Activated CD4-positive, CD25-positive, alpha-beta regulatory T cell (primary cell): ENCODE measurements at regions not wholly inside any gene's neighbourhood (a gene's known extent, or its start where the extent isn't known, plus 50 kb on each side); places are given as distances from the start of the nearest gene placed in this dataset.
"Not testable (repeated sequence)": the region's sequence is repeated elsewhere in the genome, so short reads cannot be mapped to it uniquely, and the experiment has no call there.

Source experiments
- DNase-seq, 4 experiments: peaks; one replicate each; lab custom pipeline; 2025; lab: John Stamatoyannopoulos, UW

DNA sequence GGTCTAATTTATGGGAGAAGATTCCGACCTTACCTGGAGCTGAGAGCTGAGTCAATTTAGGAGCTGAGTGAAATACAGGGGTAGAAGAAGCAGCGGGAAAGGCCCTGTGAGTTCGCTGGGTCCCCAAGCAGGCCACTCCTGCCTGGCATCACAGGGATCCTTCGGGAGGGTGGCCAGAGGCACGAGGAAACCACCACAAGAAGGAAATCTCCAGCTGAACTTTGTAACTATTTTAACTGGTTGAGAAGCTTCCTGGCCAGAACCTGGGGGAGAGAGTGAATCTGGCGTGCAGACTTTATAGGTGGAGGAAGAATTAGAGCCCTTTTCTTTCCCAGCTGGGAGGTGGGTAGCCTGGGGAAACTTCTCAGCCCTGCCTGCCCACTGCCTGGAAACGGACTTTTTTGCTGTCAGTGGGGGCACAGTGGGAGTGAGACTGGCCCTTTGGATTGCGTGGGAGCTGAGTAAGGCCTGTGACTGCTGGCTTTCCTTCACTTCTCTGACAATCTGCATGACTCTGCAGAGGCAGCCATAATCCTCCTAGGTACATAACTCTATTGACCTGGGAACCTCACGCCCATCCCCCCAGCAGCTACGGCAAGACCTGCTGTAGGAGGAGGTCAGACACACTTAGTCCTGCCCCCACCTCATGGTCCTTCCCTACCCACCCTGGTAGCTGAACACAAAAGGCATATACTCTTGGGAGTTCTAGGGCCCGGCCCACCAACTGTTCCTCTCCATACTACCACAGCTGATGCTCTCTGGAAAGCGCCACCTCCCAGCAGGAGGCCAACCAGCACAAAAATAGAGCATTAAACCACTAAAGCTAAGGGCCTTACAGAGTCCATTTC, 340.7 kb downstream of the CNTN3 start:
- DNase-seq: no peak

DNA sequence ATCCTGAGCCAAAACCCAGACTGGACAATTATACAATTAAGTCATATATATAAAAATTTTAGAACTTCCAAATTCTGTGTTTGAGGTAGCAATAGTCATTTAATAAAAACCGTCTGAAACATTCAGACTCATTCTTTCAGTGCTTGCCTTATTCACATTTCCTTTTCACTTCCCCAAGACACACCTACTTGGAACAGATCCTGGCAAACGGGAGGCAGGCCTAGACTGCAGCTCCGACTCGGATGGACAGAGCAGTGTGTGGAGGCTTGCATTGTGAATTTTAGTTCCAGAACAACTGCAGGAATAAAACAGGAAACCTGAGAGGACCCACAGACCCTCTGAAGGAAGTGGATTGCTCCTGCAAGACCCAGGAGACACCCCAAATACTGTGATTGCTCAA, 341.4 kb downstream of the CNTN3 start:
- no peak for DNase-seq

DNA sequence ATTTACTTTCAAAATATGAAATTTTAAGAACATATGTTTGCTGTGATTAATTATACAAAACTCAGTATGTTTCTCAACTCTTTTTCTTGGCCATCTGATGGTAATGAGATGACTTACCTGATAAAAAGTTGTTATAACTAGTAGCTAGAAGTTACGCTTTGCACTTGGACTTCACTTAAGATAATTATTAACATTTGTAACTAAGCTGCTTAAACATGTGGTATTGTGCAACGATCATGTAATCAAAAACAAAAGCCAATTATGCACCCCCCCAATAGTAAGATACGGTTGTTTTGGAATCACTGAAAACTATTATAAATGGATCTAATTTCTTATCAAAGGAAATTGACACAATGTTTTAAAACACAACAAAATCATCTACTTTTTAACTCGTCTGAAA, 342.9 kb downstream of the CNTN3 start:
- DNase-seq: no peak

DNA sequence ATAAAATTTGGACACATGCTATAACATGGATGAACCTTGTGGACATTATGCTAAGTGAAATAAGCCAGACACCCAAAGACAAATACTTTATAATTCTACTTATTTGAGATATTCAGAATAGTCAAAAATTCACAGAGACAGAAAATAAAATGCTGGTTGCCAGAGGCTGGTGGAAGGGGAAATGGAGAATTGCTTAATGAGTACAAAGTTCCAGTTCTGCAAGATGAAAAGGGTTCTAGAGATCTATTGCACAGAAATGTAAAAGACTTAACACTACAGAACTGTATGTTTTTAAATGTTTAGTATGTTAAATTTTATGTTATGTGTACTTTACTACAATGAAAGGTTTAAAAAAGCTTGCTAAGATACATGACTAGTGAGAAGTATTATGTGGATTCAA, 344.8 kb downstream of the CNTN3 start:
- no peak for DNase-seq

DNA sequence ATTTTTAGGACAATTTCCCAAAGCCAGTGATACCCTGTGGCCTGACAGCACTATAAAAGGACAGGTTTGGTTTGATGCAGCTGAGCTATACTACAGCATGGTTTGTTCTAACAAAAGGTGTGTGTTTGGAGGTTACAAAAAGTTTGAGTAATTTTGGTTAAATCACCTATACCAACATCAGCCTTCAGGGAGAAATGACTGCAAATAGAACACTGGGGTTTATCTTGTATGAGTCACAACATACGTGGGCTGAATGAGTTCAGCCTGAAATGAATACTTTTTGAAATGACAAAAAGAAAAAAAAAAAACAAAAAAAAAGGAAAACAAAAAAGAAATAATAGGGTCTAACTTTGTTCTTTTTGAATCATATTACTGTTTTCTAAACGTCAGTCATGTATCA, 345.7 kb downstream of the CNTN3 start:
- no peak for DNase-seq

DNA sequence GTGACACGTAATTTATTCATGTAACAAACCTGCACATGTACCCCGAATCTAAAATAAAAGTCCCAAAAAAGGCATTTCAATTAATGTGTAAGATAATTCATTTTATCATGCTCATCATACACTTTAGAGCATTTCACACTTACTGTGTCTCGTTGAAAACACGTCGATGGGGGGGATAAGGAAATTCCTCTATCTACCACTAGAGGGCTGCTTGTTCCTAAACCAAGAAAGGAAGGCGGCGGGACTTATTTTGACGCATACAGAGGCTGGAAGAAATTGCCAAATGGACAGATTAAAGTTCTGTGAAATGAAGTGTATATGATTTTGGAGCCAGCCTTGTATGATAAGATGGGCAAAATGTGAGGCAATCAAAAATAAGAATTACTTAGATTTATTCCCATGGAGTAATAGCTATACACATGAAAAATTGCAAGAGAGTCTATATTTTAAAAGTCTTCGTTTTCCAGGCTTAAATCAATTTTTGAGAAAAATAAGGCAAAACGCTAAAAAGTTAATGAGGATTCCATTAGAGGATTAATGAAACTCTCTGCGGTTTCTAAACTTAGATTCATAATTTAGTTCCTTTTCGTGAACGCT, 346.8 kb downstream of the CNTN3 start:
- no peak for DNase-seq

DNA sequence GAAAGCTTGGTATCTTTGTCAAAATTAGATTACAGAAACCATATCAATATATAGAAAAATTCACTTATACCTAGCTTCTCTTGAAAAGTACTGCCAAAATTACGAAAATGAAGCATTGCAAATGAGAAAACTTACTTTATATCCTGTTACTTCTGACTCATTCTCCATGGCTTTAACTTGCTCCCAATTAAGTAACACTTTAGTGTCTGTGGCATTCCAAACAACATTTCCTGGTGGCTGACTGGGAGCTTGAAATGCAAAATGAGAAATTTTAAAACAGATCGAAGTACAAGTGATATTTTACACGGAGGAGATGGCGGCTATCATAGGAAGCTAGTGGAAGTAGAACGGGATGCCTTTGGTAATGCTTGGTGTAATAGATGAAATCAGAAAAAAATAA, 347.3 kb downstream of the CNTN3 start:
- no peak for DNase-seq

DNA sequence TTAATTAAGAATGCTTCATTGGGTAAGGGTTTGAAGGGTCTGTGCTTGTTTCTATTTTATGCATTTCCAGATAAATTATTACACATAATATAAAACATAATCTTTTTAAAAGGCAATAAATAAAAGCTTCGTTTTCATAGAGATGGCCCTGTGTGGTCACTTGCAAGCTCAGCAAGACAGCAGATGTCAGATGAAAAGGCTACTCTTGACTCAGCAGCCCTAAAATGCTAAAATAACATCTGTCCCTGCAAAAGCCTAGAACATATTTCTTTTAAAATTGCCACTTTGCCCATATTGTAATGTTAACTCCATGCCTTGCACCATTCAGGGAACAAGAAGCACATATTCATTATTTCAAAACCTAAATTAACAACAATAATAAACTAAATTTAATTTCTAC, 349.4 kb downstream of the CNTN3 start:
- no peak for DNase-seq

DNA sequence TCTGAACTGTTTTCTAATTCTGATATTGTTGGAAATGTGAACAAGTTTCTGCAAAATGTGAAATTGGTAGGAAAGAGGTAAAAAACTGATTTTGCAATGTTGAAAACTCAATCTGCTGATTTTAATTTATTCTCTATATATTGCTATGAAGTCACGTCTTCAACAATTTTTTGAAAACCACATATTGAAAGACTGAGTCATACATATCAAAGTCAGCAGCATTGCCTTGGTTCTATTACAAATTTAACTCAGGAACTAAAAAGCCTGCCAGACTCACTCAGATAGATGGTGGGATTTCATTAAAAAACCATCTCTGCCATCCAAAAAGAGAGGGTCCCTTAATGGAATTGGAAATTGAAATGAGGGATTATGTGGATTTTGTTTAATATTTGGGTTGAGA, 351.4 kb downstream of the CNTN3 start:
- DNase-seq: no peak

DNA sequence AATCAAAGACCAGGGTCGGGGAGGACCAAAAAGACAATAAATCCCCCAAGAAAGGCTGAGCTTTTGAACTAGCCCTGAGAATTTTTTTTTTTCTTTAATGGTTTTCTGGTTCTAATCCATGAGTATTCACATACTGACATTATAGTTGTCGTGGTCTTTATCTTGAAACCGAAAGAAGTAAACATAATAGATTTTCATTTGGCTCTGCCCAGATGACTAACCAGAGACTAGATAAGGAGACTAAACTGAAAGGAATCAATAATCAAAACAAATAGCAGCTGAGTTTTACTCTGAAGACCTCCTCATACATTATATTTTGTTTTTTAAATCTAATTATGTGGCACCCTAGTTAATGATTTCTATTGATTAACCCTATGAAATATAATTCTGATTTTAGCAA, 381.4 kb downstream of the CNTN3 start:
- no peak for DNase-seq

DNA sequence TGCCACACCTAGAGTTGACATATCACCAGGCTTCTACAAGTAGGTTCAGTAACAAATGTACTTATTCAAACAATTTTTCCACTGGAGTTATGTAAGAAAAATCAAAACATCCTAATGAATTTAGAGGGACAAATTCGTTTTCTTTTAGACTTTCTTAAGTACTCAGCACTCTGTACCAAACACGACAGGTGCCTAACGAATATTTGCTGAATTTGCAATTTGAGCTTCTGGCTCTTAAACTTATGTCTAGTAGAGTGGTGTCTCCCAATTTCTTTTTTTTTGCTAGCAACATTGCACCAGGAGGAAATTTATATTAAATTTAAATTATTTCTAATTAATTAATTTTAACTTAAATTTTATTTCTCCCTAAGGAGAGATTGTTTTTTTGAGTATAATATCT, 397.0 kb downstream of the CNTN3 start:
- no peak for DNase-seq

DNA sequence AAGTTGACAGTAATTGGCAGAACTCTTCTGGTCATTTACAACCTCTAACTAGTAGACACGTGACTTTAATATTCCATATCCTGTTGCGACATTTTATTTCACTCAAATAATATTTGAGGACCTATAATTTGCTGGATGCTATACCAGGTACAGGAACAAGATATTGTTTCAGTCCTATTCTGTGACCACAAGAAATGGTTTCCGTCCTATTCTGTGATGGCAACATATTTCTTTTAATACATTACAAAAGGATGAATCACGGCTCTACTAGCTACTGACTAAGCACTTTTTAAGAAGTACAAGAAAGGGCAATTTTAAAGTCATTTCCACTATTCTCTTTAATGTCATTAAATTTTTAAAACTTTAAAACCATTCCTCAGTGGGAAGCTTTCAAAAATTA, 400.2 kb downstream of the CNTN3 start:
- no peak for DNase-seq

DNA sequence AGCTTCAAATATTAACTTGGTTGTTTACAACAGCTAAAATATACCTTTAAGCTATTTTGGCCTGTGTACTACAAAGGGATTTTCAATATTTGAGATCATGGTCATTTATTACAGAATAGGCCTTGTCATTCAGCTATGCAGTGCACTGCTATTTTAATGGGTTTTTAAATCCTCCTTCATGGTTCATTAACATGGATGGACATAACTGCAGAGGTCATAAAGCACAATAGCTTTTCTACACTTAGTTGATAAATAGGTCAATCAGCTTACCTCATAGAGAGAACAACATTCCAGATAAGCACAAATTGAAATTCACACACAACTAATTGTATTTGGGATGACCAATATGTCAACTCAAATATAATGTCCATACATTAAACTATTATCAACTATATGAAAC, 403.7 kb downstream of the CNTN3 start:
- DNase-seq: no peak

DNA sequence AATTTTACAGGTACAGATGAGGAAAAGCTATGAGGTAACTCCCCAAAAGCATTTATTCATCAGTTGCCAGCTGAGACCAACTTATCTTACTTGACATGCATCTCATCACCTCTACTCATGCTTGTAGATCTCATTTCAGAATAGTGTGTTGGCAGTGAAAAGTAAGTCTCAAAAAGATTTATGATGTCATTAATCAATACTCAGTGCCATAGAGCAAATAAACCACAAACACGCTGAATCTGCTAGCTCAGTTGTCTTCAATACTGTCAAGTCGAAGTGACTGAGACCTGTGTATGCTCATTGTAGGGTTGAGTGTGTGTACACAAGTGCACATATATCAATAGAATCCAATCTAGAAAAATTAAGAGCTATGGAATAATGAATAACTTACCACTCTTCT, 413.5 kb downstream of the CNTN3 start:
- DNase-seq: no peak

DNA sequence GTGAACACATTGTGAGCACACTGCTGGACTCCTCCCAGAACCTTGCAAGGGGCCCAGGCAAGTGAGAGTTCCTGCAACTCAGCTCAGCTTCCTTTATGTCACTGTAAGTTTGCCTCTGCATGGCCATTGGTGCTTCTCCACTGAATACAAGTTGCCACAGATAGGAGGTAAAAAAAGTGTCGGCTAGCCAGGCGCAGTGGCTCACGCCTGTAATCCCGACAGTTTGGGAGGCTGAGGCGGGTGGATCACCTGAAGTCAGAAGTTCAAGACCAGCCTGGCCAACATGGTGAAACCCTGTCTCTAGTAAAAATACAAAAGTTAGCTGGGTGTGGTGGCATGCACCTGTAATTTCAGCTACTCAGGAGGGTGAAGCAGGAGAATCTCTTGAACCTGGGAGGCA, 435.8 kb downstream of the CNTN3 start:
- not testable (repeated sequence) for DNase-seq

DNA sequence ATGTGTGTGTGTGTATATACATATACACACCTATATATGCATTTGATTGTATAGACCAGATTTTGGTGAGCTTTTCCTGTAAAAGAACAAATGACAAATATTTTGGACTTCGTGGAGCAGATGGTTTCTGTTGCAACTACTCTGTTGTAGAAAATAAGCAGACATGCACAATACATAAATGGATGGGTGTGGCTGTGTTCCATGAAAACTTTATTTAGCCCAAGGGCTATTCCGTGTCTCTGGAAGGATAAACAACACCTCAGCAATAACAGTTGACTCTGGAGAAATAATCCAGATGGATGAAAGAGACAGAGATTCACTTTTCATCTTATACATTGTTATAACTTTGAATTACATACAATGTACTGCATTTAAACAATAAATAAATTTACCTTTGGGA, 441.4 kb downstream of the CNTN3 start:
- no peak for DNase-seq

DNA sequence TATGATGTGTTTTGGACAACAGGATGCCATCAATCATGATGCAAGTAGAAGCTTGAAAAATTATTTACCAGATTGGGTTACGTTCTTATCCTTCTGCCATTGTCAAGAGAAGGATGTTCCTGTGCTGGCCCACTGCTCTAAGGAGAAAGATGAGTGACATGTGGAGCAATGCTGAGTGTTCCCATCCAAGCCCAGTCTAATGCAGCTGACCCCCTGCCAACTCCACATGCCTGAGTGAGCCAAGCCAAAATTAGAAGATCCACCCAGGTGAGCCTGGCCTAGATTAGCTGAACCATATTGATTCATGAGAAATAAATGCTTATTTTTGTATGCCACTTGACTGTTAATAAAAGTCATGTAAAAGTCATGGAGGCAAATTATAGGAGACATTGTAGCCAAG, 446.5 kb downstream of the CNTN3 start:
- no peak for DNase-seq

DNA sequence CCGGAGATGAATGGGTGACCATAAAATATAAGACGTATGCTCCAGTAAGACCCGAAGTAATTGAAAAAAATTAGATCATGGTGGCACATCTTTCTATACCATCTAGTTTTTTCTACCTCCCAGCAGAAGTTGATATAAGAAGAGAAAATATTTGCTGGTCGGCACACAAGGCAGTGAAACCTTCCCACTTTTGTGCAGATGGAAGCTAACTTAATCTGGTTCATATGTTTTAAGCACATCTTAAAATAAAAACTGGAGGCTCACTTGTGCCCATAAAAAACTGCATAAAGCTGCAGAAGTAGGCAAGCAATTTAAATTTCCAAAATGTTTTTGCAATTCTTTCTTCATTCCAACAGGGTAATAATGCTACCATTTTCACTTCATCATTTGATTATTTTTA, 449.2 kb downstream of the CNTN3 start:
- no peak for DNase-seq

DNA sequence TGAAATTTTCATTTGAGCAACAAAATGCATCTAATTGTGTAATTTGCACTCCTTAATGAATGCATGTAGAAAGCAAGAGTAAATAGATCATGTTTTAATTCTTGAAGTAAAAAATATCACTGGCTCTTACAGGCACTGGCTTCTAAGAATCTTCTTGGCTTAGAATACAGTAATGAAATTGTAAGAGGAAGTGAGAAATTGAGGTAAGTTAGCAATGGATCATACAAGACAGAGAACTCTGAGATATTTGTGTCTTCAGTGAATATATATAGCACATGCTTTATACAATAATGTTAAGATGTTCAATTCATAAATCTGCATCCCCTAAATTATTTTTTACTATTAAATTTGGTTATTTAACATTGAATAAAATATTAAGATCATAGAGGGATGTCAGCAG, 465.0 kb downstream of the CNTN3 start:
- no peak for DNase-seq

DNA sequence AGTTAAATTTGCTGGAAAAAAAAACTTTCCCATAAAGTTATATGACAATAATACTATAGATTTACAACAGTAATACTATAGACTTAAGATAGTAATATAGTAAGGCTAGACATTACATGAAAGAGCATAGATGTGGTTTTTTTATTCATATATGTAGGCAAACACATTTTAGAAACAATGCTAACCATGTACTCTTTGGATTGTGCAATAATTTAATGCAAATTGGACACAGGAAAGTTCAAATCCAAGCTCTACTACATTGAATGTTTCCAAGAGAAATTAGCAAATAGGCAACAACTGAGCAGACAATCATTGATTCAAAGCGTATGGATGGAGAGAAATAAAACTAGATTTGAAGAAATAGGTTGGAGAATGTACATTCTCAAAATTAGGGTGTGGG, 469.2 kb downstream of the CNTN3 start:
- no peak for DNase-seq

DNA sequence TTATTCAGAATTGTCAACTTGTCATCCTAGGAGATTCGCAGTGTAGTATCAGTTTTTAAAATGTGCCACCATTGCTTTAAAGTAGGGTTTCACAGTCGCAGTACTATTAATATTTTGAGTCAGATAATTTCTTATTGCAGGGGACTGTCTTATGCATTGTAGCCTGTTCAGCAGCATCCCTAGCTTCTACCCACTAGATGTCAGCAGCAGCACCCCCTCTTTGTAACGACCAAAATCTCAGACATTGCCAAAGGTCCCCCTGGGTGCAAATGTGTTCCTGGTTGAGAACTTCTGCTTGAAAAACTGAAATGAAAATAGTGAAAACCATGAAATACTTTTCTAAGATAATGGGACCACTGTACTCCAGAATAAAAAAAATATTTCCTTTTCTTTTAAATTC, 474.8 kb downstream of the CNTN3 start:
- DNase-seq: no peak

DNA sequence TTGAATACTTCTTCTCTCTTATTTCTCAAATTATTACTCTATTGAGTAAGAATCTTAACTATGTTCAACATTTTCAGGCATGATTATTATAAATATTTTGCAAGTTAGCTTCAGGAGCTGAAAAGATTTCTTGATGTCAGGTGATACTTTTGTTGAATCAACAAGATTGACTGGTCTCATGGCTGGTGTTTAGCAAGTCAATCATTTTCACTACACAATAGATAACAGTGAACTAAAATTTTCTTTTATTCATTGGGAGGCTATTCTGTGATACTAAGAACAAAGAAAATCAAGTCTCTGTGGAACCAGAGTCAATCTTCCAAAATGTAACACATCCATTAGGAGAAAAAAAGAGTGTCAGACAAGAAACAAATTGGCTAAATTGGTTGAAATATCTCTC, 476.7 kb downstream of the CNTN3 start:
- no peak for DNase-seq

DNA sequence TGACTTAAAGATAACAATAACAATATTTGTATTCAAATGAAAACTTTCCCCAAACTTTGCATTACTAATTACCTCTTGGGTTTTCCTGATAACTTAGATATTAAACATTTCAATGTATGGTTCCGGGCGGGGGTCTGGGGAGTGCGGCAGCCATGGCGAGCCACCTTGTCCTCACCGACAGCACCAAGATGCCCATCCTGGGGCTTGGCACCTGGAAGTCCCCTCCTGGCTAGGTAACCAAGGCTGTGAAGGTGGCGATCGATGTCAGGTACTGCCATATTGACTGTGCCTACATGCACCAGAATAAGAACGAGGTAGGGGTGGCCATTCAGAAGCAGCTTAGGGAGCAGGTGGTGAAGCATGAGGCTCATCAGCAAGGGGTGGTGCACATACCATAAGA, 478.7 kb downstream of the CNTN3 start:
- no peak for DNase-seq

DNA sequence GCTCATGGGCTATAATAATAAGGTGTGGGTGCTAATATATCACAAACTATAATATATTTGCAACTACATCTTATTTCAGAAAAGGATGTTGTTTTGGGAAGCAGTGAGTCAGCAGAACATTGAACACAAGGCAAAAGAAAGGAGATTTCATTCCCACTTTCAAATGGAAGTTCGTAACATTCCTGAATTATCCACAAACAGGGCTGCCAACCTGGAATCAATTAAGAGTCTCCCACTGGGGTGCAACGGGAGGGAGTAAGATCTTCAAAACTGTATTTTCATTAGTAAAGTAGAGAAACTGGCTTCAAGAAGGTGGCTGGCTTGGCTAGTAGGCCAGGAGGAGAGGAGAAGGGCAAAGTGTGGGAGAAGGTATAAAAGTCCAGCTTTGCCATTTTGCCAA, 479.6 kb downstream of the CNTN3 start:
- DNase-seq: no peak
